HG03066 (cell line): ENCODE measurements at regions not wholly inside any gene's neighbourhood (a gene's known extent, or its start where the extent isn't known, plus 50 kb on each side); places are given as distances from the start of the nearest gene placed in this dataset.

Experiments used
- ATAC-seq: cut with Tn5 transposase; IDR thresholded peaks from one replicate; pipeline ENCODE4 v1.9.1; 2021; ENCODE audit warnings: low read depth; ENCODE audit not compliant: unreplicated experiment

GRCh38 chr5:121701731-121702130 lies 150.0 kb upstream of the FTMT start:
- no peak for ATAC-seq

GRCh38 chr5:121702682-121703081 lies 149.0 kb upstream of the FTMT start:
- ATAC-seq, result no peak

- ATAC-seq, result no peak
These were observed 147.4 kb upstream of the FTMT start for GRCh38 chr5:121704291-121704690.

- no peak for ATAC-seq
These were observed 145.0 kb upstream of the FTMT start for GRCh38 chr5:121706686-121707085.

GRCh38 chr5:121707178-121707577 lies 144.5 kb upstream of the FTMT start:
- ATAC-seq, result no peak

GRCh38 chr5:121711416-121711815 lies 140.3 kb upstream of the FTMT start:
- no peak for ATAC-seq

GRCh38 chr5:121719255-121719654 lies 132.4 kb upstream of the FTMT start:
- ATAC-seq, result no peak

- no peak for ATAC-seq
These were observed 126.2 kb upstream of the FTMT start for GRCh38 chr5:121725450-121725849.

- ATAC-seq, result no peak
These were observed 124.7 kb upstream of the FTMT start for GRCh38 chr5:121726991-121727390.

GRCh38 chr5:121731377-121731776 lies 120.3 kb upstream of the FTMT start:
- no peak for ATAC-seq

- no peak for ATAC-seq
These were observed 116.1 kb upstream of the FTMT start for GRCh38 chr5:121735618-121736017.

- ATAC-seq, result no peak
These were observed 114.6 kb upstream of the FTMT start for GRCh38 chr5:121737120-121737519.

- ATAC-seq, result no peak
These were observed 110.5 kb upstream of the FTMT start for GRCh38 chr5:121741156-121741555.

- no peak for ATAC-seq
These were observed 107.1 kb upstream of the FTMT start for GRCh38 chr5:121744577-121744976.

GRCh38 chr5:121745407-121745806 lies 106.3 kb upstream of the FTMT start:
- no peak for ATAC-seq

- ATAC-seq, result no peak
These were observed 104.9 kb upstream of the FTMT start for GRCh38 chr5:121746763-121747162.

GRCh38 chr5:121748686-121749085 lies 103.0 kb upstream of the FTMT start:
- ATAC-seq, result no peak

- no peak for ATAC-seq
These were observed 99.5 kb upstream of the FTMT start for GRCh38 chr5:121752149-121752548.

- ATAC-seq, result no peak
These were observed 96.4 kb upstream of the FTMT start for GRCh38 chr5:121755266-121755665.

GRCh38 chr5:121757753-121758152 lies 93.9 kb upstream of the FTMT start:
- no peak for ATAC-seq

- no peak for ATAC-seq
These were observed 93.1 kb upstream of the FTMT start for GRCh38 chr5:121758615-121759014.

GRCh38 chr5:121762426-121762825 lies 89.3 kb upstream of the FTMT start:
- ATAC-seq, result no peak

- no peak for ATAC-seq
These were observed 88.0 kb upstream of the FTMT start for GRCh38 chr5:121763665-121764064.
